Vagina (tissue), 2 donors: ENCODE measurements at regions not wholly inside any gene's neighbourhood (a gene's known extent, or its start where the extent isn't known, plus 50 kb on each side); places are given as distances from the start of the nearest gene placed in this dataset.

Source experiments
- DNase-seq, 2 donors: peaks; one replicate each; pipeline ENCODE4 v3.0.0-alpha.2; 2017; ENCODE audit errors: extremely low spot score in 2 of 2
- H3K27ac ChIP-seq: fragments of 200-600 bp; sonication (generic); one replicate; pipeline ENCODE4 v1.5.1; 2019
- H3K27me3 ChIP-seq: fragments of 200-600 bp; sonication (generic); one replicate; pipeline ENCODE4 v1.5.1; 2019
- H3K36me3 ChIP-seq, 2 donors: fragments of 200-600 bp; sonication (generic); one replicate each; pipeline ENCODE4 v1.5.1; 2017 to 2019
- H3K4me1 ChIP-seq: fragments of 200-600 bp; sonication (generic); one replicate; pipeline ENCODE4 v1.5.1; 2019
- H3K4me3 ChIP-seq, 2 donors: fragments of 200-600 bp; sonication (generic); 1 replicate in 1 of 2; 2 replicates in 1 of 2; pipeline ENCODE4 v1.5.1; 2016 to 2019
- H3K9me3 ChIP-seq: fragments of 200-600 bp; sonication (generic); one replicate; pipeline ENCODE4 v1.5.1; 2019
- CTCF ChIP-seq, 3 experiments: fragments of 450-650 bp in 2 of 3; fragments of 200-600 bp in 1 of 3; sonication (generic) in 1 of 3; IDR thresholded peaks; one replicate each; pipeline ENCODE4 v1.5.1; 2017 to 2019; ENCODE audit warnings: antibody characterized with exemption in 3 of 3, mild to moderate bottlenecking in 2 of 3, moderate library complexity in 2 of 3
- POLR2A ChIP-seq, 2 donors: fragments of 450-650 bp; IDR thresholded peaks; one replicate each; pipeline ENCODE4 v1.6.1; 2017; ENCODE audit warnings: antibody characterized with exemption in 2 of 2, mild to moderate bottlenecking in 2 of 2, moderate library complexity in 2 of 2
- POLR2AphosphoS5 ChIP-seq, 2 donors: sonication (generic); formaldehyde crosslinking; IDR thresholded peaks; one replicate each; pipeline ENCODE4 v1.9.0; 2017; ENCODE audit warnings: antibody characterized with exemption in 2 of 2, mild to moderate bottlenecking in 2 of 2, low read depth in 1 of 2; ENCODE audit not compliant: insufficient read depth in 1 of 2
- intact Hi-C: fragments of 100-400 bp; cut with DNase I; formaldehyde crosslinking; loops from one replicate; pipeline ENCODE4 v1.15.1; 2023

- intact Hi-C loops: no loop called here
- Histone ChIP-seq H3K4me1 (peaks cover 16% of the 10 kb centered on the region), H3K36me3 (no peaks in the 10 kb centered on the region), H3K9me3 (no peaks in the 10 kb centered on the region), H3K27ac (peak overlapping the region; percentile 9), H3K27me3 (no peaks in the 10 kb centered on the region), H3K4me3 (no peak overlapping the region)
- DNase-seq: no peak
- no peak for TF ChIP-seq POLR2AphosphoS5 (IDR thresholded peaks at IDR 0.05; ENCODE audit: insufficient read depth in 1 of 2, low read depth in 1 of 2)
- TF ChIP-seq POLR2A (IDR thresholded peaks at IDR 0.05): no peak
- no peak for TF ChIP-seq CTCF (IDR thresholded peaks at IDR 0.05)
Measured at GRCh38 chr2:158893026-158893425, 75.4 kb upstream of the TANC1 start.

GRCh38 chr2:158893474-158893873, 75.0 kb upstream of the TANC1 start:
- no peak for DNase-seq
- Histone ChIP-seq H3K9me3 (no peaks in the 10 kb centered on the region), H3K27ac (peak overlapping the region; percentile 43), H3K36me3 (no peaks in the 10 kb centered on the region), H3K4me1 (peaks cover 16% of the 10 kb centered on the region), H3K27me3 (no peaks in the 10 kb centered on the region), H3K4me3 (no peak overlapping the region)
- TF ChIP-seq CTCF (IDR thresholded peaks at IDR 0.05) (no peak), POLR2A (IDR thresholded peaks at IDR 0.05) (no peak), POLR2AphosphoS5 (IDR thresholded peaks at IDR 0.05; ENCODE audit: insufficient read depth in 1 of 2, low read depth in 1 of 2) (no peak)
- intact Hi-C loops: no loop called here

GRCh38 chr2:158894078-158894477, 74.4 kb upstream of the TANC1 start:
- H3K4me1 ChIP-seq: peaks cover 16% of the 10 kb centered on the region
- H3K36me3 ChIP-seq: no peaks in the 10 kb centered on the region
- H3K27ac ChIP-seq: peak overlapping the region; percentile 43
- TF ChIP-seq CTCF (IDR thresholded peaks at IDR 0.05): no peak
- no peak for TF ChIP-seq POLR2A (IDR thresholded peaks at IDR 0.05)
- no peak for TF ChIP-seq POLR2AphosphoS5 (IDR thresholded peaks at IDR 0.05; ENCODE audit: insufficient read depth in 1 of 2, low read depth in 1 of 2)
- no peaks in the 10 kb centered on the region for H3K9me3 ChIP-seq
- no peak for DNase-seq
- no peaks in the 10 kb centered on the region for H3K27me3 ChIP-seq
- intact Hi-C loops: no loop called here
- no peak overlapping the region for H3K4me3 ChIP-seq

- no peaks in the 10 kb centered on the region for H3K36me3 ChIP-seq
- peaks cover 16% of the 10 kb centered on the region for H3K4me1 ChIP-seq
- H3K4me3 ChIP-seq: no peak overlapping the region
- no peak for DNase-seq
- H3K27ac ChIP-seq: no peak overlapping the region
- no peak for TF ChIP-seq POLR2AphosphoS5 (IDR thresholded peaks at IDR 0.05; ENCODE audit: insufficient read depth in 1 of 2, low read depth in 1 of 2)
- TF ChIP-seq CTCF (IDR thresholded peaks at IDR 0.05): no peak
- TF ChIP-seq POLR2A (IDR thresholded peaks at IDR 0.05): no peak
- no peaks in the 10 kb centered on the region for H3K9me3 ChIP-seq
- intact Hi-C loops: no loop called here
- no peaks in the 10 kb centered on the region for H3K27me3 ChIP-seq
Measured at GRCh38 chr2:158894572-158894971, 73.9 kb upstream of the TANC1 start.

GRCh38 chr2:158900345-158900744, 68.1 kb upstream of the TANC1 start:
- no peaks in the 10 kb centered on the region for H3K36me3 ChIP-seq
- no peaks in the 10 kb centered on the region for H3K9me3 ChIP-seq
- no peak overlapping the region for H3K27ac ChIP-seq
- DNase-seq: no peak
- intact Hi-C loops: loop anchor here (5.0 kb wide), 1 partner anchor 217 kb away; no protein-coding TSS in a partner anchor
- no peak overlapping the region for H3K4me3 ChIP-seq
- no peaks in the 10 kb centered on the region for H3K27me3 ChIP-seq
- TF ChIP-seq POLR2A (IDR thresholded peaks at IDR 0.05) (no peak), CTCF (IDR thresholded peaks at IDR 0.05) (no peak), POLR2AphosphoS5 (IDR thresholded peaks at IDR 0.05; ENCODE audit: insufficient read depth in 1 of 2, low read depth in 1 of 2) (no peak)
- H3K4me1 ChIP-seq: no peaks in the 10 kb centered on the region
